Liver (tissue), 8 donors: ENCODE measurements at regions not wholly inside any gene's neighbourhood (a gene's known extent, or its start where the extent isn't known, plus 50 kb on each side); places are given as distances from the start of the nearest gene placed in this dataset.

Experiments used
- DNase-seq: peaks from one replicate; pipeline ENCODE4 v3.0.0-alpha.2; 2017; ENCODE audit warnings: low spot score
- H3K27ac ChIP-seq, 2 donors: one replicate each; pipeline ENCODE4 v1.7.0; 2013; ENCODE audit warnings: inconsistent platforms in 2 of 2, low read length in 2 of 2, control low read depth in 1 of 2, low read depth in 1 of 2, mild to moderate bottlenecking in 1 of 2
- H3K27me3 ChIP-seq, 4 donors: one replicate each; pipeline versions ENCODE4 v1.6.1 to v1.7.0; 2013; ENCODE audit warnings: low read length in 3 of 4, inconsistent platforms in 1 of 4, mild to moderate bottlenecking in 1 of 4, moderate library complexity in 1 of 4; ENCODE audit not compliant: control insufficient read depth in 4 of 4, insufficient read depth in 4 of 4
- H3K36me3 ChIP-seq, 4 donors: one replicate each; pipeline versions ENCODE4 v1.6.1 to v1.7.0; 2013; ENCODE audit warnings: low read length in 3 of 4, mild to moderate bottlenecking in 3 of 4, low read depth in 1 of 4, moderate library complexity in 1 of 4; ENCODE audit not compliant: control insufficient read depth in 4 of 4, insufficient read depth in 3 of 4
- H3K4me1 ChIP-seq, 4 donors: one replicate each; pipeline versions ENCODE4 v1.6.1 to v1.7.0; 2013; ENCODE audit warnings: low read length in 3 of 4, mild to moderate bottlenecking in 3 of 4, moderate library complexity in 1 of 4; ENCODE audit not compliant: control insufficient read depth in 4 of 4, insufficient read depth in 4 of 4
- H3K4me3 ChIP-seq, 3 donors: one replicate each; pipeline versions ENCODE4 v1.6.1 to v1.7.0; 2013; ENCODE audit warnings: low read length in 3 of 3, control low read depth in 1 of 3, low read depth in 1 of 3, mild to moderate bottlenecking in 1 of 3
- H3K9ac ChIP-seq, 2 donors: one replicate each; pipeline ENCODE4 v1.7.0; 2013; ENCODE audit warnings: low read length in 2 of 2, mild to moderate bottlenecking in 2 of 2, moderate library complexity in 2 of 2, control low read depth in 1 of 2, low read depth in 1 of 2
- H3K9me3 ChIP-seq, 4 donors: one replicate each; pipeline versions ENCODE4 v1.6.1 to v1.7.0; 2013; ENCODE audit warnings: low read length in 3 of 4; ENCODE audit not compliant: control insufficient read depth in 4 of 4
- EGR1 ChIP-seq, 2 donors: IDR thresholded peaks; 2 replicates each; pipeline ENCODE4 v1.6.1; 2016 to 2018; ENCODE audit warnings: antibody characterized with exemption in 2 of 2, low read depth in 2 of 2
- FOXA1 ChIP-seq: IDR thresholded peaks from 2 replicates; pipeline ENCODE4 v1.6.1; 2016; ENCODE audit warnings: antibody characterized with exemption
- FOXA2 ChIP-seq: IDR thresholded peaks from 2 replicates; pipeline ENCODE4 v1.6.1; 2016; ENCODE audit warnings: antibody characterized with exemption
- GABPA ChIP-seq, 2 donors: IDR thresholded peaks in 1 of 2; conservative IDR thresholded peaks in 1 of 2; 2 replicates each; pipeline ENCODE4 v1.6.1; 2016; ENCODE audit warnings: antibody characterized with exemption in 2 of 2, mild to moderate bottlenecking in 1 of 2, moderate library complexity in 1 of 2
- HNF4A ChIP-seq, 2 donors: conservative IDR thresholded peaks; 2 replicates each; pipeline ENCODE4 v1.6.1; 2016; ENCODE audit warnings: antibody characterized with exemption in 2 of 2, mild to moderate bottlenecking in 2 of 2
- HNF4G ChIP-seq: IDR thresholded peaks from 2 replicates; pipeline ENCODE4 v1.6.1; 2016; ENCODE audit warnings: antibody characterized with exemption
- JUND ChIP-seq, 2 donors: IDR thresholded peaks; 2 replicates each; pipeline ENCODE4 v1.6.1; 2016; ENCODE audit warnings: antibody characterized with exemption in 2 of 2
- NR2F2 ChIP-seq: IDR thresholded peaks from 2 replicates; pipeline ENCODE4 v1.6.1; 2016; ENCODE audit warnings: antibody characterized with exemption
- RAD21 ChIP-seq, 2 donors: IDR thresholded peaks; 2 replicates each; pipeline ENCODE4 v1.6.1; 2016; ENCODE audit warnings: antibody characterized with exemption in 2 of 2, mild to moderate bottlenecking in 2 of 2
- RXRA ChIP-seq, 2 donors: IDR thresholded peaks; 2 replicates each; pipeline ENCODE4 v1.6.1; 2017 to 2018; ENCODE audit warnings: antibody characterized with exemption in 2 of 2, mild to moderate bottlenecking in 1 of 2
- SP1 ChIP-seq: IDR thresholded peaks from 2 replicates; pipeline ENCODE4 v1.6.1; 2018; ENCODE audit warnings: antibody characterized with exemption, mild to moderate bottlenecking
- TAF1 ChIP-seq: conservative IDR thresholded peaks from 2 replicates; pipeline ENCODE4 v1.6.1; 2016; ENCODE audit warnings: antibody characterized with exemption, mild to moderate bottlenecking
- WGBS: extraction: QIAGEN DNeasy Blood & Tissue Kit; methylation state at CpG from one replicate; pipeline ENCODE4 v1.1.7; 2013; 5-methylcytosine and 5-hydroxymethylcytosine counted together
- TF ChIP-seq, protein P1 (sequence below): IDR thresholded peaks from 2 replicates; pipeline ENCODE4 v1.6.1; 2016; ENCODE audit warnings: antibody characterized with exemption, mild to moderate bottlenecking
- TF ChIP-seq, protein P2 (sequence below): fragments of 150-350 bp; IDR thresholded peaks from 2 replicates; pipeline ENCODE4 v1.5.1; 2017; ENCODE audit warnings: improper control_type of control experiment, low read depth, low read length; ENCODE audit not compliant: missing input control
- TF ChIP-seq, protein P3 (sequence below): IDR thresholded peaks from 2 replicates; pipeline ENCODE4 v1.6.1; 2016; ENCODE audit warnings: antibody characterized with exemption
- TF ChIP-seq, protein P4 (sequence below): IDR thresholded peaks from 2 replicates; pipeline ENCODE4 v1.6.1; 2016; ENCODE audit warnings: antibody characterized with exemption
- TF ChIP-seq, protein P5 (sequence below): IDR thresholded peaks from 2 replicates; pipeline ENCODE4 v1.6.1; 2016; ENCODE audit warnings: antibody characterized with exemption
- donor health status: healthy.
- donor health status: healthy.
- donor health status: healthy.
- donor health status: healthy.
- donor health status: healthy.

DNA sequence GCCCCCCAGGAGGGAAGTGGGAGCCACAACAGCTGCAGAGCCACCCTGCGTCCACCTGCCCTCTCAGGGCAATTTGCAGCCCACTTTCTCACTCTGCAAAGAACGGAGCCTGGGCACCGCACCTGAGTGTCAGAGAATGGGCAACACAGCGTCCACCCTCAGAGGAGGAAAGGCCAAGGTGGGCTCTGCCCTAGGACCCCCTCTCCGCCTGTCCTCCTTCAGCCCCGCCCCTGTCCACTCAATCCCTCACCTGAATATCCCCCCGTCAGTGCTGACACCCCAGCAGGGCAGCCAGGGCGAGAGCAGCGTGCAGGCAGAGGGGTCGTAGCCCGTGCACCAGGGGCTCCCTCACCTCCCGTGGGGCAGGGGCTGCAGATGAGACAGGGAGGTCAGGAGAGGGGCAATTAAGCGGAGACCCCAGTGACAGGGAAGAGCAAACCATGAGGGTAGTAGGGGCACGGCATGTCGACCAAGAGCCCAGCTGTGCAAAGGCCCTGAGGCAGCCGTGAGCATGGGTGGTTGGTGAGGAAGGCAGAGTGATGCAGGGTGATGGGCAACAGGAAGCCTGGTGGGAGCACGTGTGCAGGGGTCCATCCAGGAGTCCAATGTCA lies 140.3 kb downstream of the OLFM1 start (continued):
- TF ChIP-seq, protein P1, sequence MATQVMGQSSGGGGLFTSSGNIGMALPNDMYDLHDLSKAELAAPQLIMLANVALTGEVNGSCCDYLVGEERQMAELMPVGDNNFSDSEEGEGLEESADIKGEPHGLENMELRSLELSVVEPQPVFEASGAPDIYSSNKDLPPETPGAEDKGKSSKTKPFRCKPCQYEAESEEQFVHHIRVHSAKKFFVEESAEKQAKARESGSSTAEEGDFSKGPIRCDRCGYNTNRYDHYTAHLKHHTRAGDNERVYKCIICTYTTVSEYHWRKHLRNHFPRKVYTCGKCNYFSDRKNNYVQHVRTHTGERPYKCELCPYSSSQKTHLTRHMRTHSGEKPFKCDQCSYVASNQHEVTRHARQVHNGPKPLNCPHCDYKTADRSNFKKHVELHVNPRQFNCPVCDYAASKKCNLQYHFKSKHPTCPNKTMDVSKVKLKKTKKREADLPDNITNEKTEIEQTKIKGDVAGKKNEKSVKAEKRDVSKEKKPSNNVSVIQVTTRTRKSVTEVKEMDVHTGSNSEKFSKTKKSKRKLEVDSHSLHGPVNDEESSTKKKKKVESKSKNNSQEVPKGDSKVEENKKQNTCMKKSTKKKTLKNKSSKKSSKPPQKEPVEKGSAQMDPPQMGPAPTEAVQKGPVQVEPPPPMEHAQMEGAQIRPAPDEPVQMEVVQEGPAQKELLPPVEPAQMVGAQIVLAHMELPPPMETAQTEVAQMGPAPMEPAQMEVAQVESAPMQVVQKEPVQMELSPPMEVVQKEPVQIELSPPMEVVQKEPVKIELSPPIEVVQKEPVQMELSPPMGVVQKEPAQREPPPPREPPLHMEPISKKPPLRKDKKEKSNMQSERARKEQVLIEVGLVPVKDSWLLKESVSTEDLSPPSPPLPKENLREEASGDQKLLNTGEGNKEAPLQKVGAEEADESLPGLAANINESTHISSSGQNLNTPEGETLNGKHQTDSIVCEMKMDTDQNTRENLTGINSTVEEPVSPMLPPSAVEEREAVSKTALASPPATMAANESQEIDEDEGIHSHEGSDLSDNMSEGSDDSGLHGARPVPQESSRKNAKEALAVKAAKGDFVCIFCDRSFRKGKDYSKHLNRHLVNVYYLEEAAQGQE, result no peak
- TF ChIP-seq FOXA1 (no peak), GABPA (IDR thresholded peaks at IDR 0.05 in 1 of 2, conservative IDR thresholded peaks at IDR 0.05 in 1 of 2) (no peak), SP1 (no peak), RAD21 (IDR thresholded peaks at IDR 0.05) (no peak), HNF4G (no peak), TAF1 (no peak)
- TF ChIP-seq, protein P2, sequence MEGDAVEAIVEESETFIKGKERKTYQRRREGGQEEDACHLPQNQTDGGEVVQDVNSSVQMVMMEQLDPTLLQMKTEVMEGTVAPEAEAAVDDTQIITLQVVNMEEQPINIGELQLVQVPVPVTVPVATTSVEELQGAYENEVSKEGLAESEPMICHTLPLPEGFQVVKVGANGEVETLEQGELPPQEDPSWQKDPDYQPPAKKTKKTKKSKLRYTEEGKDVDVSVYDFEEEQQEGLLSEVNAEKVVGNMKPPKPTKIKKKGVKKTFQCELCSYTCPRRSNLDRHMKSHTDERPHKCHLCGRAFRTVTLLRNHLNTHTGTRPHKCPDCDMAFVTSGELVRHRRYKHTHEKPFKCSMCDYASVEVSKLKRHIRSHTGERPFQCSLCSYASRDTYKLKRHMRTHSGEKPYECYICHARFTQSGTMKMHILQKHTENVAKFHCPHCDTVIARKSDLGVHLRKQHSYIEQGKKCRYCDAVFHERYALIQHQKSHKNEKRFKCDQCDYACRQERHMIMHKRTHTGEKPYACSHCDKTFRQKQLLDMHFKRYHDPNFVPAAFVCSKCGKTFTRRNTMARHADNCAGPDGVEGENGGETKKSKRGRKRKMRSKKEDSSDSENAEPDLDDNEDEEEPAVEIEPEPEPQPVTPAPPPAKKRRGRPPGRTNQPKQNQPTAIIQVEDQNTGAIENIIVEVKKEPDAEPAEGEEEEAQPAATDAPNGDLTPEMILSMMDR, result no peak

DNA sequence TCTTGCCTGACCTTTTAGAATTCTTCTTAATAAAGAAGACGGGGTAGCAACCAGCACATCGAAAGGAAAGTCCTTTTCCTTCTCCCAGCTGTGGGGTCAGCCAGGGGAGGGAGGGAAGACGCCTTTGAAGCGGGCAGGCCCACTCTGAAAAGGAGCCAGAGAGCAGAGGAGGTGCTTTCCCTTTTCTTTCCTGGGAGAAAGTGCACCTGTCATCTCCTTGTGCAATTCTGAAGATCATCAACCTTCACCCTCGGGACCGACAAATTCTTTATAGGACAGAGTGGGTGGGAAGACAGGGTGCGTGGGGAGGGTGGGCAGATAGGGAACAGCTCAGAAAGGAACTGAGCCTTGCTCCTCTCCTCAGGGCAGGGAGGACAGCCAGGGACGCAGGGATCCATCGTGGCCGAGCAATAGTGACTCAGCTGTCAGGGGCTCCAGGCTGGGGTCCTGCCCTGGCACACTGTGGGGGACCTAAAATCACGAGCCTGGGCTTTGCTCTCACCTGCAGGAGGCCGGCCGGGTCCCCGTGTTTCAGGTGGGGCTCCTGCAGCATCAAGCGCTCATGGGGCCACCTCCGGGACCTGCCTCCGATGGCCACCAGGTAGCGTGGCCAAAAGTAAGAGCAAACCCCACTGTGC lies 141.0 kb downstream of the OLFM1 start:
- peaks cover 0 to 9% (median 6%) of the 10 kb centered on the region in 4 donors for H3K4me1 ChIP-seq
- H3K4me3 ChIP-seq, result no peak overlapping the region
- 70% methylated on average over 18 of the region's 18 CpGs for WGBS
- H3K27me3 ChIP-seq, result peaks cover 0 to 3% (median 0%) of the 10 kb centered on the region in 4 donors
- H3K36me3 ChIP-seq, result no peaks in the 10 kb centered on the region
- H3K9me3 ChIP-seq, result no peaks in the 10 kb centered on the region
- no peak overlapping the region for H3K27ac ChIP-seq
- TF ChIP-seq, protein P3, sequence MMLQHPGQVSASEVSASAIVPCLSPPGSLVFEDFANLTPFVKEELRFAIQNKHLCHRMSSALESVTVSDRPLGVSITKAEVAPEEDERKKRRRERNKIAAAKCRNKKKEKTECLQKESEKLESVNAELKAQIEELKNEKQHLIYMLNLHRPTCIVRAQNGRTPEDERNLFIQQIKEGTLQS, result no peak
- TF ChIP-seq RAD21 (IDR thresholded peaks at IDR 0.05) (no peak), HNF4G (no peak), FOXA1 (no peak), EGR1 (IDR thresholded peaks at IDR 0.05; ENCODE audit: low read depth in 2 of 2) (no peak), JUND (IDR thresholded peaks at IDR 0.05) (no peak), HNF4A (conservative IDR thresholded peaks at IDR 0.05) (no peak), FOXA2 (no peak), GABPA (IDR thresholded peaks at IDR 0.05 in 1 of 2, conservative IDR thresholded peaks at IDR 0.05 in 1 of 2) (no peak), TAF1 (no peak), NR2F2 (no peak), RXRA (IDR thresholded peaks at IDR 0.05) (no peak)
- TF ChIP-seq, protein P4, sequence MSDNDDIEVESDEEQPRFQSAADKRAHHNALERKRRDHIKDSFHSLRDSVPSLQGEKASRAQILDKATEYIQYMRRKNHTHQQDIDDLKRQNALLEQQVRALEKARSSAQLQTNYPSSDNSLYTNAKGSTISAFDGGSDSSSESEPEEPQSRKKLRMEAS, result no peak
- TF ChIP-seq, protein P1, result no peak
- TF ChIP-seq, protein P2, result no peak
- TF ChIP-seq, protein P5, sequence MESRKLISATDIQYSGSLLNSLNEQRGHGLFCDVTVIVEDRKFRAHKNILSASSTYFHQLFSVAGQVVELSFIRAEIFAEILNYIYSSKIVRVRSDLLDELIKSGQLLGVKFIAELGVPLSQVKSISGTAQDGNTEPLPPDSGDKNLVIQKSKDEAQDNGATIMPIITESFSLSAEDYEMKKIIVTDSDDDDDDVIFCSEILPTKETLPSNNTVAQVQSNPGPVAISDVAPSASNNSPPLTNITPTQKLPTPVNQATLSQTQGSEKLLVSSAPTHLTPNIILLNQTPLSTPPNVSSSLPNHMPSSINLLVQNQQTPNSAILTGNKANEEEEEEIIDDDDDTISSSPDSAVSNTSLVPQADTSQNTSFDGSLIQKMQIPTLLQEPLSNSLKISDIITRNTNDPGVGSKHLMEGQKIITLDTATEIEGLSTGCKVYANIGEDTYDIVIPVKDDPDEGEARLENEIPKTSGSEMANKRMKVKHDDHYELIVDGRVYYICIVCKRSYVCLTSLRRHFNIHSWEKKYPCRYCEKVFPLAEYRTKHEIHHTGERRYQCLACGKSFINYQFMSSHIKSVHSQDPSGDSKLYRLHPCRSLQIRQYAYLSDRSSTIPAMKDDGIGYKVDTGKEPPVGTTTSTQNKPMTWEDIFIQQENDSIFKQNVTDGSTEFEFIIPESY, result no peak
- no peak for DNase-seq
- no peak overlapping the region for H3K9ac ChIP-seq
